B cell (primary cell): ENCODE measurements at regions not wholly inside any gene's neighbourhood (a gene's known extent, or its start where the extent isn't known, plus 50 kb on each side); places are given as distances from the start of the nearest gene placed in this dataset.

Source experiments
- ATAC-seq: fragments of 200-7000 bp; cut with Tn5 transposase; one replicate; pipeline ENCODE4 v1.10.0; 2021; ENCODE audit warnings: low read depth, mild to moderate bottlenecking, moderate number of reproducible peaks, moderate library complexity
- CTCF ChIA-PET: fragments of 350-600 bp; sonication (Branson Sonifier 250); formaldehyde crosslinking; loops from one replicate; lab custom pipeline; 2021; ENCODE audit warnings: antibody characterized with exemption, inconsistent platforms; lab: Charles Lee
- POLR2A ChIA-PET: fragments of 350-600 bp; sonication (Branson Sonifier 250); formaldehyde crosslinking; loops from one replicate; lab custom pipeline; 2021; ENCODE audit warnings: antibody characterized with exemption; lab: Charles Lee
- DNase-seq: peaks from one replicate; pipeline ENCODE4 v3.0.0; 2013
- H2AFZ ChIP-seq: 2 replicates; pipeline ENCODE4 v1.6.1; 2012; ENCODE audit warnings: mild to moderate bottlenecking, low read depth, low read length; ENCODE audit not compliant: insufficient read depth, poor library complexity, severe bottlenecking
- H3K27ac ChIP-seq, 2 donors: 1 replicate in 1 of 2; 2 replicates in 1 of 2; pipeline ENCODE4 v1.5.1; 2012 to 2013; ENCODE audit warnings: low read length in 2 of 2, mild to moderate bottlenecking in 2 of 2, moderate library complexity in 1 of 2
- H3K27me3 ChIP-seq, 4 experiments: fragments of 200-600 bp in 1 of 4; sonication (generic) in 1 of 4; replicated peaks in 1 of 4; 1 replicate in 2 of 4; 2 replicates in 2 of 4; pipeline versions ENCODE4 v1.6.1 to v1.7.0; 2013 to 2016; ENCODE audit warnings: low read length in 3 of 4, mild to moderate bottlenecking in 2 of 4, mixed read lengths in 1 of 4, moderate library complexity in 1 of 4; ENCODE audit not compliant: insufficient read depth in 4 of 4, control insufficient read depth in 3 of 4; ENCODE audit errors: control extremely low read depth in 1 of 4
- H3K36me3 ChIP-seq, 2 experiments: replicated peaks in 1 of 2; 1 replicate in 1 of 2; 2 replicates in 1 of 2; pipeline versions ENCODE4 v1.6.1 to v1.7.1; 2013; ENCODE audit warnings: low read length in 1 of 2; ENCODE audit not compliant: insufficient read depth in 2 of 2, control insufficient read depth in 1 of 2; ENCODE audit errors: control extremely low read depth in 1 of 2, extremely low read depth in 1 of 2
- H3K4me1 ChIP-seq, 2 donors: fragments of 200-600 bp in 1 of 2; sonication (generic) in 1 of 2; 1 replicate in 1 of 2; 2 replicates in 1 of 2; pipeline versions ENCODE4 v1.5.1 to v1.6.1; 2013 to 2017; ENCODE audit warnings: low read length in 2 of 2; ENCODE audit not compliant: control insufficient read depth in 2 of 2, insufficient read depth in 2 of 2
- H3K4me2 ChIP-seq: replicated peaks from 2 replicates; pipeline ENCODE3; 2012; ENCODE audit warnings: mild to moderate bottlenecking, low read depth, low read length; ENCODE audit not compliant: poor library complexity, severe bottlenecking
- H3K4me3 ChIP-seq, 5 experiments: fragments of 200-600 bp in 1 of 5; sonication (generic) in 1 of 5; 1 replicate in 3 of 5; 2 replicates in 2 of 5; pipeline versions ENCODE4 v1.5.1 to v1.7.0; 2011 to 2016; ENCODE audit warnings: low read length in 4 of 5, mild to moderate bottlenecking in 4 of 5, low read depth in 2 of 5, control low read depth in 1 of 5, moderate library complexity in 1 of 5; ENCODE audit not compliant: insufficient read depth in 1 of 5; ENCODE audit errors: control extremely low read depth in 1 of 5, extremely low read depth in 1 of 5
- H3K79me2 ChIP-seq: fragments of 200-600 bp; sonication (generic); one replicate; pipeline ENCODE4 v1.6.0; 2016; ENCODE audit warnings: low read length; ENCODE audit not compliant: control insufficient read depth, insufficient read depth
- H3K9ac ChIP-seq: fragments of 200-600 bp; sonication (generic); 2 replicates; pipeline ENCODE4 v1.6.1; 2017; ENCODE audit warnings: mild to moderate bottlenecking, low read length, moderate library complexity
- H3K9me3 ChIP-seq, 3 donors: one replicate each; pipeline versions ENCODE4 v1.6.1 to v1.7.1; 2013; ENCODE audit warnings: low read length in 2 of 3; ENCODE audit not compliant: control insufficient read depth in 2 of 3, insufficient read depth in 1 of 3; ENCODE audit errors: control extremely low read depth in 1 of 3
- H4K20me1 ChIP-seq: 2 replicates; pipeline ENCODE4 v1.6.0; 2012; ENCODE audit warnings: mild to moderate bottlenecking, low read length; ENCODE audit not compliant: insufficient read depth, control insufficient read depth, poor library complexity, severe bottlenecking
- H3K27ac Mint-ChIP-seq: one replicate; pipeline ENCODE4 v1.8.0; 2021; ENCODE audit warnings: mixed read lengths
- H3K27me3 Mint-ChIP-seq: one replicate; pipeline ENCODE4 v1.8.0; 2021; ENCODE audit warnings: mixed read lengths
- H3K4me1 Mint-ChIP-seq: one replicate; pipeline ENCODE4 v1.8.0; 2021; ENCODE audit warnings: mixed read lengths
- H3K4me3 Mint-ChIP-seq: one replicate; pipeline ENCODE4 v1.8.0; 2021; ENCODE audit warnings: mixed read lengths
- H3K9me3 Mint-ChIP-seq: one replicate; pipeline ENCODE4 v1.8.0; 2022; ENCODE audit warnings: mixed read lengths; ENCODE audit not compliant: insufficient read depth
- CTCF ChIP-seq: fragments of 200-600 bp; IDR thresholded peaks from one replicate; pipeline ENCODE4 v1.8.0; 2022; ENCODE audit warnings: antibody characterized with exemption, mild to moderate bottlenecking
- EZH2 ChIP-seq: IDR thresholded peaks from 2 replicates; pipeline ENCODE4 v1.6.1; 2012; ENCODE audit warnings: borderline replicate concordance, low read depth, mild to moderate bottlenecking, moderate library complexity, low read length; ENCODE audit not compliant: insufficient read depth, poor library complexity, severe bottlenecking
- WGBS: methylation state at CpG from one replicate; pipeline ENCODE4 v1.1.5; 2013; ENCODE audit warnings: missing lambda C conversion rate; ENCODE audit not compliant: insufficient coverage; 5-methylcytosine and 5-hydroxymethylcytosine counted together
- intact Hi-C: fragments of 100-400 bp; cut with micrococcal nuclease; formaldehyde crosslinking; loops from one replicate; pipeline ENCODE4 v1.10.0; 2022

- 86% methylated on average over 1 of the region's 1 CpG for WGBS
- no peak overlapping the region for H3K4me2 ChIP-seq
- H3K4me3 Mint-ChIP-seq, result no peak overlapping the region
- H3K4me1 ChIP-seq, result peaks cover 4 to 6% of the 10 kb centered on the region in 2 donors
- peak; percentile 12 for DNase-seq
- H3K9ac ChIP-seq, result no peak overlapping the region
- H2AFZ ChIP-seq, result no peak overlapping the region
- no peaks in the 10 kb centered on the region for H3K36me3 ChIP-seq
- peaks cover 5% of the 10 kb centered on the region for H3K4me1 Mint-ChIP-seq
- H3K9me3 Mint-ChIP-seq, result no peaks in the 10 kb centered on the region
- ATAC-seq, result peak; percentile 45
- ChIA-PET CTCF (interaction anchor here (1.5 kb wide), 1 partner anchor 14 kb away, joined by 3 read pairs; no protein-coding TSS in a partner anchor), POLR2A (no interaction called here)
- no peaks in the 10 kb centered on the region for H3K9me3 ChIP-seq
- no peaks in the 10 kb centered on the region for H3K27me3 ChIP-seq
- H3K79me2 ChIP-seq, result no peaks in the 10 kb centered on the region
- H3K27ac ChIP-seq, result no peak overlapping the region
- H3K4me3 ChIP-seq, result no peak overlapping the region
- H4K20me1 ChIP-seq, result no peaks in the 10 kb centered on the region
- H3K27ac Mint-ChIP-seq, result no peak overlapping the region
- intact Hi-C loops, result no loop called here
- no peaks in the 10 kb centered on the region for H3K27me3 Mint-ChIP-seq
- TF ChIP-seq CTCF (no peak), EZH2 (no peak)
Observed at GRCh38 chr5:159489779-159490178, 159.5 kb upstream of the IL12B start.

- Mint-ChIP-seq H3K27ac (no peak overlapping the region), H3K27me3 (no peaks in the 10 kb centered on the region), H3K9me3 (no peaks in the 10 kb centered on the region), H3K4me1 (peaks cover 5% of the 10 kb centered on the region), H3K4me3 (no peak overlapping the region)
- POLR2A ChIA-PET, result no interaction called here
- no peaks in the 10 kb centered on the region for H3K79me2 ChIP-seq
- intact Hi-C loops, result no loop called here
- peaks cover 4 to 6% of the 10 kb centered on the region in 2 donors for H3K4me1 ChIP-seq
- no peak for TF ChIP-seq CTCF
- TF ChIP-seq EZH2, result no peak
- no peaks in the 10 kb centered on the region for H3K9me3 ChIP-seq
- DNase-seq (no peak), ATAC-seq (no peak)
- H3K4me2 ChIP-seq, result no peak overlapping the region
- H3K9ac ChIP-seq, result no peak overlapping the region
- H4K20me1 ChIP-seq, result no peaks in the 10 kb centered on the region
- H3K27me3 ChIP-seq, result no peaks in the 10 kb centered on the region
- no peak overlapping the region for H3K4me3 ChIP-seq
- whole genome bisulfite sequencing, result no CpG with 5 or more reads among the region's 2 CpGs
- H3K27ac ChIP-seq, result no peak overlapping the region
- H2AFZ ChIP-seq, result no peak overlapping the region
- H3K36me3 ChIP-seq, result no peaks in the 10 kb centered on the region
- CTCF ChIA-PET, result interaction anchor here (1.5 kb wide), 1 partner anchor 14 kb away, joined by 3 read pairs; no protein-coding TSS in a partner anchor
Observed at GRCh38 chr5:159490507-159490906, 160.2 kb upstream of the IL12B start.
